GM18499 (cell line): ENCODE measurements at regions not wholly inside any gene's neighbourhood (a gene's known extent, or its start where the extent isn't known, plus 50 kb on each side); places are given as distances from the start of the nearest gene placed in this dataset.
"Not testable (repeated sequence)": the region's sequence is repeated elsewhere in the genome, so short reads cannot be mapped to it uniquely, and the experiment has no call there.

Experiments
- ATAC-seq: cut with Tn5 transposase; IDR thresholded peaks from one replicate; pipeline ENCODE4 v1.9.1; 2021; ENCODE audit warnings: moderate number of reproducible peaks; ENCODE audit not compliant: insufficient read depth, unreplicated experiment

GRCh38 chr2:7140306-7140705 is 223.1 kb downstream of the RNF144A start:
- no peak for ATAC-seq

- ATAC-seq, result no peak
Measured at GRCh38 chr2:7145707-7146106, 228.5 kb downstream of the RNF144A start.

- ATAC-seq, result no peak
Measured at GRCh38 chr2:7146151-7146550, 228.9 kb downstream of the RNF144A start.

- ATAC-seq, result no peak
Measured at GRCh38 chr2:7154656-7155055, 237.4 kb downstream of the RNF144A start.

GRCh38 chr2:7161501-7161900 is 244.3 kb downstream of the RNF144A start:
- ATAC-seq, result no peak

- no peak for ATAC-seq
Measured at GRCh38 chr2:7165736-7166135, 248.5 kb downstream of the RNF144A start.

- ATAC-seq, result no peak
Measured at GRCh38 chr2:7167801-7168411, 250.7 kb downstream of the RNF144A start.

- ATAC-seq, result no peak
Measured at GRCh38 chr2:7169593-7169992, 252.4 kb downstream of the RNF144A start.

GRCh38 chr2:7178996-7179395 is 261.8 kb downstream of the RNF144A start:
- not testable (repeated sequence) for ATAC-seq

GRCh38 chr2:7180638-7181370 is 263.6 kb downstream of the RNF144A start:
- no peak for ATAC-seq

- ATAC-seq, result no peak
Measured at GRCh38 chr2:7182525-7182924, 265.3 kb downstream of the RNF144A start.

- no peak for ATAC-seq
Measured at GRCh38 chr2:7189106-7189505, 271.9 kb downstream of the RNF144A start.

- no peak for ATAC-seq
Measured at GRCh38 chr2:7190587-7191324, 273.5 kb downstream of the RNF144A start.

GRCh38 chr2:7191932-7192331 is 274.7 kb downstream of the RNF144A start:
- no peak for ATAC-seq

GRCh38 chr2:7193457-7193856 is 276.2 kb downstream of the RNF144A start:
- ATAC-seq, result no peak

GRCh38 chr2:7194950-7195349 is 277.7 kb downstream of the RNF144A start:
- ATAC-seq, result no peak

- ATAC-seq, result no peak
Measured at GRCh38 chr2:7196883-7197282, 279.7 kb downstream of the RNF144A start.

- no peak for ATAC-seq
Measured at GRCh38 chr2:7201851-7202250, 284.6 kb downstream of the RNF144A start.

- ATAC-seq, result no peak
Measured at GRCh38 chr2:7203056-7203467, 285.9 kb downstream of the RNF144A start.

GRCh38 chr2:7205151-7205830 is 288.1 kb downstream of the RNF144A start:
- no peak for ATAC-seq
